Esophagus squamous epithelium (tissue), 5 donors: ENCODE measurements at regions not wholly inside any gene's neighbourhood (a gene's known extent, or its start where the extent isn't known, plus 50 kb on each side); places are given as distances from the start of the nearest gene placed in this dataset.
"Not testable (repeated sequence)": the region's sequence is repeated elsewhere in the genome, so short reads cannot be mapped to it uniquely, and the experiment has no call there.

Experiments used
- DNase-seq: peaks from one replicate; lab custom pipeline; 2025; lab: John Stamatoyannopoulos, UW
- H3K27ac ChIP-seq, 4 donors: fragments of 200-600 bp; sonication (generic); one replicate each; pipeline ENCODE4 v1.5.1; 2016 to 2019; ENCODE audit warnings: mild to moderate bottlenecking in 1 of 4
- H3K27me3 ChIP-seq, 4 donors: fragments of 200-600 bp; sonication (generic); 1 replicate in 3 of 4; 2 replicates in 1 of 4; pipeline versions ENCODE4 v1.5.1 to v1.6.0; 2017 to 2021; ENCODE audit warnings: antibody characterized with exemption in 1 of 4
- H3K36me3 ChIP-seq, 3 donors: fragments of 200-600 bp; sonication (generic); one replicate each; pipeline ENCODE4 v1.5.1; 2016 to 2019
- H3K4me1 ChIP-seq, 3 donors: fragments of 200-600 bp; sonication (generic); one replicate each; pipeline ENCODE4 v1.5.1; 2017 to 2019
- H3K4me3 ChIP-seq, 4 donors: fragments of 200-600 bp; sonication (generic); 1 replicate in 3 of 4; 2 replicates in 1 of 4; pipeline ENCODE4 v1.5.1; 2016 to 2019; ENCODE audit warnings: mild to moderate bottlenecking in 2 of 4, moderate library complexity in 1 of 4
- H3K9me3 ChIP-seq, 3 donors: fragments of 200-600 bp; sonication (generic); one replicate each; pipeline ENCODE4 v1.5.1; 2016 to 2019
- CTCF ChIP-seq, 6 experiments: fragments of 450-650 bp in 4 of 6; fragments of 200-600 bp in 2 of 6; sonication (generic) in 2 of 6; IDR thresholded peaks; one replicate each; pipeline ENCODE4 v1.5.1; 2016 to 2019; ENCODE audit warnings: antibody characterized with exemption in 6 of 6, mild to moderate bottlenecking in 4 of 6, moderate library complexity in 4 of 6
- POLR2A ChIP-seq, 4 donors: fragments of 450-650 bp; IDR thresholded peaks; one replicate each; pipeline ENCODE4 v1.6.1; 2017; ENCODE audit warnings: antibody characterized with exemption in 4 of 4, mild to moderate bottlenecking in 4 of 4, moderate library complexity in 3 of 4
- WGBS, 2 donors: methylation state at CpG; one replicate each; pipeline ENCODE4 v1.1.5; 2018; 5-methylcytosine and 5-hydroxymethylcytosine counted together
- intact Hi-C: fragments of 100-400 bp; cut with DNase I; formaldehyde crosslinking; loops from one replicate; pipeline ENCODE4 v1.15.0; 2022
- donor health status: DM: yes; HTN: yes; CAD: no.

GRCh38 chr4:57305836-57306235 lies 195.7 kb upstream of the IGFBP7 start:
- DNase-seq = no peak

GRCh38 chr4:57303012-57303751 lies 193.0 kb upstream of the IGFBP7 start:
- H3K36me3 ChIP-seq = no peaks in the 10 kb centered on the region
- intact Hi-C loops = no loop called here
- H3K27ac ChIP-seq = no peak overlapping the region
- H3K4me3 ChIP-seq = no peak overlapping the region
- no peaks in the 10 kb centered on the region for H3K27me3 ChIP-seq
- no peak for TF ChIP-seq CTCF (IDR thresholded peaks at IDR 0.05)
- TF ChIP-seq POLR2A (IDR thresholded peaks at IDR 0.05) = no peak
- H3K4me1 ChIP-seq = no peaks in the 10 kb centered on the region
- no peak for DNase-seq
- H3K9me3 ChIP-seq = peaks cover 0 to 6% (median 0%) of the 10 kb centered on the region in 3 donors
- WGBS, 2 donors = 64 to 84% methylated on average over 9 to 10 of the region's 14 CpGs

More at GRCh38 chr4:57305836-57306235, 195.7 kb upstream of the IGFBP7 start:
- Histone ChIP-seq H3K9me3 (no peaks in the 10 kb centered on the region), H3K27ac (no peak overlapping the region), H3K36me3 (no peaks in the 10 kb centered on the region), H3K4me1 (no peaks in the 10 kb centered on the region), H3K27me3 (no peaks in the 10 kb centered on the region), H3K4me3 (no peak overlapping the region)
- no peak for TF ChIP-seq POLR2A (IDR thresholded peaks at IDR 0.05)
- no peak for TF ChIP-seq CTCF (IDR thresholded peaks at IDR 0.05)
- 89 to 96% methylated on average over 2 to 5 of the region's 5 CpGs for WGBS, 2 donors
- intact Hi-C loops = no loop called here

DNA sequence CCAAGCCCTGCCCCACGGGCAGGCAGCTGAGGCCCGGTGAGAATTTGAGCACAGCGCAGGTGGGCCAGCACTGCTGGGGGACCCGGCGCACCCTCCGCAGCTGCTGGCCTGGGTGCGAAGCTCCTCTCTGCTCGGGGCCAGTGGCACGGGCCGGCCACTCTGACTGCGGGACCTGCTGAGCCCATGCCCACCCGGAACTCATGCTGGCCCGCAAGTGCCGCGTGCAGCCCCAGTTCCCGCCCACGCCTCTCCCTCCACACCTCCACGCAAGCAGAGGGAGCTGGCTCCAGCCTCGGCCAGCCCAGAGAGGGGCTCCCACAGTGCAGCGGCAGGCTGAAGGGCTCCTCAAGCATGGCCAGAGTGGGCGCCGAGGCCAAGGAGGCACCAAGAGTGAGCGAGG lies 190.1 kb upstream of the IGFBP7 start:
- H3K9me3 ChIP-seq, H3K27me3 ChIP-seq, DNase-seq, H3K4me3 ChIP-seq, intact Hi-C loops, H3K4me1 ChIP-seq, H3K27ac ChIP-seq, H3K36me3 ChIP-seq: not testable (repeated sequence)
- 97 to 100% methylated on average over 1 to 16 of the region's 23 CpGs for WGBS, 2 donors

- Histone ChIP-seq H3K9me3 (no peaks in the 10 kb centered on the region), H3K4me3 (no peak overlapping the region), H3K27me3 (no peaks in the 10 kb centered on the region), H3K27ac (no peak overlapping the region), H3K4me1 (no peaks in the 10 kb centered on the region), H3K36me3 (no peaks in the 10 kb centered on the region)
- WGBS, 2 donors = 15 to 37% methylated on average over 3 of the region's 3 CpGs
- no peak for DNase-seq
- TF ChIP-seq POLR2A (IDR thresholded peaks at IDR 0.05) (no peak), CTCF (IDR thresholded peaks at IDR 0.05) (no peak)
- intact Hi-C loops = no loop called here
These were observed 181.7 kb upstream of the IGFBP7 start for GRCh38 chr4:57291911-57292310.

GRCh38 chr4:57287687-57288604 lies 177.8 kb upstream of the IGFBP7 start:
- Histone ChIP-seq H3K27ac (no peak overlapping the region), H3K4me3 (no peak overlapping the region), H3K36me3 (no peaks in the 10 kb centered on the region), H3K9me3 (no peaks in the 10 kb centered on the region), H3K4me1 (no peaks in the 10 kb centered on the region), H3K27me3 (no peaks in the 10 kb centered on the region)
- intact Hi-C loops = no loop called here
- TF ChIP-seq CTCF (IDR thresholded peaks at IDR 0.05) (no peak), POLR2A (IDR thresholded peaks at IDR 0.05) (no peak)
- no peak for DNase-seq
- WGBS, 2 donors = 69 to 82% methylated on average over 5 of the region's 5 CpGs
